GM23338 (cell line): ENCODE measurements at regions not wholly inside any gene's neighbourhood (a gene's known extent, or its start where the extent isn't known, plus 50 kb on each side); places are given as distances from the start of the nearest gene placed in this dataset.

Experiments used
- ATAC-seq: fragments of 200-7000 bp; cut with Tn5 transposase; 3 replicates; pipeline ENCODE4 v1.9.1; 2020
- DNase-seq: peaks from one replicate; pipeline ENCODE4 v3.0.0-alpha.2; 2015; ENCODE audit warnings: low spot score
- H2AFZ ChIP-seq: fragments of 200-600 bp; sonication (generic); 2 replicates; pipeline ENCODE4 v1.8.0; 2016; ENCODE audit warnings: antibody characterized with exemption, mild to moderate bottlenecking, moderate library complexity
- H3F3A ChIP-seq: fragments of 200-600 bp; sonication (generic); replicated peaks from 2 replicates; pipeline ENCODE4 v1.8.0; 2017; ENCODE audit warnings: antibody characterized with exemption, mixed run types, low read depth
- H3K27ac ChIP-seq: fragments of 200-600 bp; sonication (generic); 2 replicates; pipeline ENCODE4 v1.6.1; 2016; ENCODE audit warnings: low read depth
- H3K27me3 ChIP-seq: fragments of 200-600 bp; sonication (generic); 2 replicates; pipeline ENCODE4 v1.8.0; 2016; ENCODE audit warnings: mild to moderate bottlenecking, mixed run types, moderate library complexity; ENCODE audit not compliant: insufficient read depth
- H3K36me3 ChIP-seq: fragments of 200-600 bp; sonication (generic); 2 replicates; pipeline ENCODE4 v1.8.0; 2016; ENCODE audit warnings: mild to moderate bottlenecking; ENCODE audit not compliant: insufficient read depth
- H3K4me1 ChIP-seq: fragments of 200-600 bp; sonication (generic); 2 replicates; pipeline ENCODE4 v1.8.0; 2016; ENCODE audit warnings: mild to moderate bottlenecking, moderate library complexity; ENCODE audit not compliant: insufficient read depth
- H3K4me2 ChIP-seq: fragments of 200-600 bp; sonication (generic); 2 replicates; pipeline ENCODE4 v1.7.1; 2017; ENCODE audit warnings: mixed run types
- H3K4me3 ChIP-seq: fragments of 200-600 bp; sonication (generic); 2 replicates; pipeline ENCODE4 v1.6.1; 2016; ENCODE audit warnings: mixed run types
- H3K79me2 ChIP-seq: fragments of 200-600 bp; sonication (generic); replicated peaks from 2 replicates; pipeline ENCODE4 v1.8.0; 2017; ENCODE audit warnings: mild to moderate bottlenecking; ENCODE audit not compliant: insufficient read depth
- H3K9me2 ChIP-seq: fragments of 200-600 bp; sonication (generic); 2 replicates; pipeline ENCODE4 v1.8.0; 2017; ENCODE audit not compliant: insufficient read depth
- H4K20me1 ChIP-seq: fragments of 200-600 bp; sonication (generic); replicated peaks from 2 replicates; pipeline ENCODE4 v1.8.0; 2017; ENCODE audit warnings: mild to moderate bottlenecking; ENCODE audit not compliant: insufficient read depth
- H3K27ac Mint-ChIP-seq: 2 replicates; pipeline ENCODE4 v1.8.0; 2020; ENCODE audit warnings: inconsistent platforms, mild to moderate bottlenecking, moderate library complexity, mixed read lengths
- H3K27me3 Mint-ChIP-seq: 3 replicates; pipeline ENCODE4 v1.8.0; 2022; ENCODE audit warnings: low read depth, mild to moderate bottlenecking, moderate library complexity, mixed read lengths, inconsistent platforms; ENCODE audit not compliant: insufficient read depth, poor library complexity
- H3K36me3 Mint-ChIP-seq: 3 replicates; pipeline ENCODE4 v1.8.0; 2021; ENCODE audit warnings: low read depth, mild to moderate bottlenecking, inconsistent platforms, moderate library complexity, mixed read lengths
- H3K4me1 Mint-ChIP-seq: 3 replicates; pipeline ENCODE4 v1.8.0; 2020; ENCODE audit warnings: mild to moderate bottlenecking, inconsistent platforms, mixed read lengths
- H3K4me3 Mint-ChIP-seq: 3 replicates; pipeline ENCODE4 v1.8.0; 2021; ENCODE audit warnings: moderate library complexity, mild to moderate bottlenecking, inconsistent platforms, mixed read lengths
- H3K9me3 Mint-ChIP-seq: 3 replicates; pipeline ENCODE4 v1.8.0; 2020; ENCODE audit warnings: moderate library complexity, mild to moderate bottlenecking, inconsistent platforms, mixed read lengths
- CREB1 ChIP-seq: fragments of 250-450 bp; sonication (Bioruptor Pico); IDR thresholded peaks from 2 replicates; pipeline ENCODE4 v1.5.0; 2020; ENCODE audit warnings: low read depth, mild to moderate bottlenecking, moderate library complexity
- CTCF ChIP-seq, 2 experiments: fragments of 200-600 bp in 1 of 2; sonication (generic) in 1 of 2; conservative IDR thresholded peaks; 2 replicates each; pipeline versions ENCODE4 v1.5.1 to v1.6.1; 2016 to 2017; ENCODE audit warnings: antibody characterized with exemption in 2 of 2, low read depth in 2 of 2, mild to moderate bottlenecking in 2 of 2, moderate library complexity in 1 of 2
- ETS1 ChIP-seq: IDR thresholded peaks from 2 replicates; pipeline ENCODE4 v1.6.1; 2016; ENCODE audit warnings: antibody characterized with exemption
- EZH2 ChIP-seq: fragments of 200-600 bp; sonication (generic); IDR thresholded peaks from one replicate; pipeline ENCODE4 v1.8.0; 2017; ENCODE audit warnings: antibody characterized with exemption, mild to moderate bottlenecking, low read depth; ENCODE audit not compliant: unreplicated experiment
- EZH2phosphoT487 ChIP-seq: fragments of 200-600 bp; sonication (generic); IDR thresholded peaks from one replicate; pipeline ENCODE4 v1.8.1; 2018; ENCODE audit warnings: antibody characterized with exemption; ENCODE audit not compliant: unreplicated experiment
- JUNB ChIP-seq: IDR thresholded peaks from one replicate; pipeline ENCODE4 v1.6.1; 2016; ENCODE audit warnings: antibody characterized with exemption; ENCODE audit not compliant: unreplicated experiment
- NANOG ChIP-seq: IDR thresholded peaks from 2 replicates; pipeline ENCODE4 v1.6.1; 2016; ENCODE audit warnings: antibody characterized with exemption, borderline replicate concordance
- POLR2AphosphoS5 ChIP-seq: IDR thresholded peaks from 2 replicates; pipeline ENCODE4 v1.6.1; 2016; ENCODE audit warnings: antibody characterized with exemption, low read depth
- REST ChIP-seq: IDR thresholded peaks from one replicate; pipeline ENCODE4 v1.6.1; 2018; ENCODE audit warnings: antibody characterized with exemption; ENCODE audit not compliant: unreplicated experiment
- STAT1 ChIP-seq: IDR thresholded peaks from one replicate; pipeline ENCODE4 v1.6.1; 2016; ENCODE audit warnings: antibody characterized with exemption; ENCODE audit not compliant: unreplicated experiment
- ZNF114 ChIP-seq: fragments of 250-450 bp; sonication (Bioruptor Pico); IDR thresholded peaks from 2 replicates; pipeline ENCODE4 v1.5.0; 2020; ENCODE audit warnings: mild to moderate bottlenecking, moderate library complexity
- ZNF331 ChIP-seq: fragments of 250-450 bp; sonication (Bioruptor Pico); IDR thresholded peaks from 2 replicates; pipeline ENCODE4 v1.5.0; 2020; ENCODE audit warnings: low read depth, mild to moderate bottlenecking, moderate library complexity
- ZNF462 ChIP-seq: fragments of 250-450 bp; sonication (Bioruptor Pico); IDR thresholded peaks from 2 replicates; pipeline ENCODE4 v1.5.0; 2020; ENCODE audit warnings: mild to moderate bottlenecking, moderate library complexity

GRCh38 chr15:97892167-97892938, 68.2 kb upstream of the ARRDC4 start:
- Histone ChIP-seq H3K36me3 (no peaks in the 10 kb centered on the region), H3K79me2 (no peaks in the 10 kb centered on the region), H2AFZ (no peak overlapping the region), H4K20me1 (no peaks in the 10 kb centered on the region), H3K27me3 (no peaks in the 10 kb centered on the region), H3F3A (no peaks in the 10 kb centered on the region), H3K4me1 (no peaks in the 10 kb centered on the region), H3K27ac (no peak overlapping the region), H3K9me2 (no peaks in the 10 kb centered on the region), H3K4me3 (no peak overlapping the region), H3K4me2 (no peak overlapping the region)
- TF ChIP-seq ZNF114 (CRISPR knock-in tag) (no peak), CREB1 (CRISPR knock-in tag) (no peak), POLR2AphosphoS5 (no peak), EZH2phosphoT487 (no peak), STAT1 (no peak), ZNF331 (CRISPR knock-in tag) (no peak), JUNB (no peak), NANOG (no peak), ZNF462 (no peak), REST (no peak), ETS1 (no peak), EZH2 (no peak), CTCF (conservative IDR thresholded peaks at IDR 0.05; ENCODE audit: low read depth in 2 of 2) (no peak)
- ATAC-seq: no peak
- Mint-ChIP-seq H3K36me3 (no peaks in the 10 kb centered on the region), H3K4me1 (no peaks in the 10 kb centered on the region), H3K4me3 (no peak overlapping the region), H3K27ac (no peak overlapping the region; the same call in 1 of the 2 replicates), H3K9me3 (no peaks in the 10 kb centered on the region), H3K27me3 (peaks cover 1% of the 10 kb centered on the region)
- DNase-seq: no peak
